ENCODE measurements at regions not wholly inside any gene's neighbourhood (a gene's known extent, or its start where the extent isn't known, plus 50 kb on each side); places are given as distances from the start of the nearest gene placed in this dataset.

GRCh38 chr2:212945526-212945925 lies 205.9 kb downstream of the IKZF2 start:
- no peak for DNase-seq

GRCh38 chr2:212943351-212943750 lies 208.1 kb downstream of the IKZF2 start:
- DNase-seq, result no peak

- DNase-seq, result no peak
Observed at GRCh38 chr2:212941361-212941760, 210.1 kb downstream of the IKZF2 start.

GRCh38 chr2:212940816-212941215 lies 210.6 kb downstream of the IKZF2 start:
- peak in 4 of 56 donors; percentile 0 to 15 (median 10) for DNase-seq

- DNase-seq, result no peak
Observed at GRCh38 chr2:212939777-212940531, 211.5 kb downstream of the IKZF2 start.

GRCh38 chr2:212938144-212938793 lies 213.1 kb downstream of the IKZF2 start:
- DNase-seq, result no peak

- DNase-seq, result no peak
Observed at GRCh38 chr2:212936572-212936971, 214.8 kb downstream of the IKZF2 start.

GRCh38 chr2:212935752-212936151 lies 215.7 kb downstream of the IKZF2 start:
- no peak for DNase-seq

- DNase-seq, result no peak
Observed at GRCh38 chr2:212931271-212931670, 220.1 kb downstream of the IKZF2 start.

GRCh38 chr2:212930556-212931260 lies 220.7 kb downstream of the IKZF2 start:
- DNase-seq, result no peak

GRCh38 chr2:212929971-212930370 lies 221.4 kb downstream of the IKZF2 start:
- DNase-seq, result no peak

GRCh38 chr2:212929116-212929515 lies 222.3 kb downstream of the IKZF2 start:
- no peak for DNase-seq

- no peak for DNase-seq
Observed at GRCh38 chr2:212928681-212929080, 222.7 kb downstream of the IKZF2 start.

GRCh38 chr2:212926940-212927339 lies 224.5 kb downstream of the IKZF2 start:
- peak in 34 of 56 donors; percentile 1 to 53 (median 15) for DNase-seq

GRCh38 chr2:212923393-212923792 lies 228.0 kb downstream of the IKZF2 start:
- no peak for DNase-seq

GRCh38 chr2:212922701-212923100 lies 228.7 kb downstream of the IKZF2 start:
- DNase-seq, result no peak

- no peak for DNase-seq
Observed at GRCh38 chr2:212921711-212922110, 229.7 kb downstream of the IKZF2 start.

- no peak for DNase-seq
Observed at GRCh38 chr2:212921061-212921460, 230.4 kb downstream of the IKZF2 start.

- DNase-seq, result no peak
Observed at GRCh38 chr2:212919238-212919637, 232.2 kb downstream of the IKZF2 start.

GRCh38 chr2:212918336-212918735 lies 233.1 kb downstream of the IKZF2 start:
- no peak for DNase-seq

- no peak for DNase-seq
Observed at GRCh38 chr2:212915121-212915782, 236.2 kb downstream of the IKZF2 start.

- DNase-seq, result no peak
Observed at GRCh38 chr2:212914392-212914791, 237.0 kb downstream of the IKZF2 start.
